ENCODE measurements at regions not wholly inside any gene's neighbourhood (a gene's known extent, or its start where the extent isn't known, plus 50 kb on each side); places are given as distances from the start of the nearest gene placed in this dataset.
"Not testable (repeated sequence)": the region's sequence is repeated elsewhere in the genome, so short reads cannot be mapped to it uniquely, and the experiment has no call there.

DNA sequence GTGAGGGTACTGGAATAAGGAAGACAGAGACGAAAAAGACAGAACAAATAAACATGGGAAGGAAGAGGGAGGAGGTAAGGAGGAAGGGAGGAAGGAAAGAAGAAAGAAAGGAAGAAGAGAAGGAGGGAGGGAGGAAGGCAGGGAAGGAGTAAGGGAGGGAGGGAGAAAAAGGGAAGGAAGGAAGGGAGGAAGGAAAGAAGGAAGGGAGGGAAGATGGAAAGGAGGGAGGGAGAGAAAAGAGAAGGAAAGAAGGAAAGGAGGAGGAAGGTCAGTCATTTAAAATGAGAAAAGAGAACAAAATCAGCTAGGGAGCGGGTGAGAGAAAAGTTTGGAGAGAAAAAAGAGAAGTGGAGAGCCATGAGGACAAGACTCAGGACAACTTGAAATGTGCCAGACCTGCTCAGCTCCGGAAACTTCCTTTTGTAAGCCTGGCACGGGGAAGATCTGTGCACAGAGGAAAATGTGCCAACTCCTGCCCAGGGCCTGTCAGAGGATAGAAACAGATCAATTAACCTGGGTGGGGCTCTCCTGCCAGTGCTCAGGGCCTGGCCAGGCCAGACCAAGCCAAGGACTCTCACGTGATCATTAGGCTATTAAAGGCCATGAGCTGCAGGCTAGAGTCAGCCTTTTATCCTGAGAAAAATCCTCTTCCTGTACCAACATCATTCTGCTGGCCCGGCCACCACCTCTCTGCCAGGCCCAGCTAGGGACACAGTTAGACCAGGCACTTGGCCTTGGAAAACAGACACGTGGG, 50.1 kb upstream of the BCL6 start:
- no peak for DNase-seq (ENCODE audit: low spot score)

DNA sequence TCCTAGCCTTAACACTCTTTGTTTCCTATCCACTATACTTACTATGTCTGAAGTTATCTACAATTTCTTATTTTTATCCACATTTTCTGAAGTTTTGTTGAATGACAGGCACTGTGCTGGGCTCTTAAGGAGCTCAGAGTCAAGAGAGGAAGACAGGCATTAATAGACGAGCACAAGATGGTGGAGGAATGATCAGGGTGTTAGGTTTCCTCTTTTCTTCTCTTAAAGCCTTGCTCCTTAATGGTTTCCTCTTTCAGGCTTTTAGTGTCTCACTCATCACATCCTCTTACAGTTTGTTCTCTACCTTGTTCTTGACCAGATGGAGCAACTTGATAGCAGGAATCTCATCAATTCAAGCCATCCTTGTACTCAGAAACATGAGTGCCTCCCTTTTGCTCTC, 52.9 kb upstream of the BCL6 start:
- DNase-seq (ENCODE audit: low spot score), result no peak

DNA sequence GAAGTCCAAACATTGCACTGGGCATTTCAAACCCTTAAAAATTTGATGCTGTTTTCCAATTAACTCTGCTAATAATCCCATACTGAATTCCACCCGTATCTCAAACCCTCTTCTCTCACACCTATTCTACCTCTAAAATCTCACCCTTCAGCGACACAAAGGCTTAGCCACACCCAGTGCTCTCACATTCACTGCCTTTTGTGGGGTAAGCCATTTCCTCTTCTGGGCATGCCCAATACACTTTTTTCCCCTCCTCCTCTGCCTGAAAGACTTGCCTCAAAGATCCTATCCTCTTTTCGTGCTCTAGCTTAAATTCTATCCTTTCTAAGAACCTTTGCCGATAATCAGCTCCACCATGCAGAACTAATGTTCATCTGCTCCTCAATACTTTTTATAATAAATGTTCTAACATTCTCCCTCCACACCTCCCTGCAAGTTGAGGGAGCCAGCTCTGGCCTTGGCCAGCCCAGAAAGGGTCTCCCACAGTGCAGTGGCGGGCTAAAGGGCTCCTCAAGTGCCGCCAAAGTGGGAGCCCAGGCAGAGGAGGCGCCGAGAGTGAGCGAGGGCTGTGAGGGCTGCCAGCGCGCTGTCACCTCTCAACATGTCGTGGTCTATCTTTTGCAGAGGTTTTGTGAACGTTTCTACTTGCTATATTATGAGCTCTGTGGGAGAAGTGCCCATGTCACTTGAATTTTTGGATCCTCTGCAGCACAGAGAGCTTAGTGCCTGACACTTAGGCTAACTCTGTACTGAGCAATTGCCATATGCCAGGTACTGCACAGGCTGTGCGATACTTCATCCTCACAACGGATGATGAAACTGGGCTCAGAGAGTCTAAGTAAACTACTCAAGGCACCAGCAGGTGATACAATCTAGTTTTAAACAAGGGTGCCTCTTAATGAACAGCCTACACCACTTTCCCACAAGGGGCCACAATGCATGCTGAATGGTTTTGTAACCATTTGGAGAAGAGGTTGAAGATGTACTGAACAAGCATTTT, 53.6 kb upstream of the BCL6 start:
- no peak for DNase-seq (ENCODE audit: low spot score)

DNA sequence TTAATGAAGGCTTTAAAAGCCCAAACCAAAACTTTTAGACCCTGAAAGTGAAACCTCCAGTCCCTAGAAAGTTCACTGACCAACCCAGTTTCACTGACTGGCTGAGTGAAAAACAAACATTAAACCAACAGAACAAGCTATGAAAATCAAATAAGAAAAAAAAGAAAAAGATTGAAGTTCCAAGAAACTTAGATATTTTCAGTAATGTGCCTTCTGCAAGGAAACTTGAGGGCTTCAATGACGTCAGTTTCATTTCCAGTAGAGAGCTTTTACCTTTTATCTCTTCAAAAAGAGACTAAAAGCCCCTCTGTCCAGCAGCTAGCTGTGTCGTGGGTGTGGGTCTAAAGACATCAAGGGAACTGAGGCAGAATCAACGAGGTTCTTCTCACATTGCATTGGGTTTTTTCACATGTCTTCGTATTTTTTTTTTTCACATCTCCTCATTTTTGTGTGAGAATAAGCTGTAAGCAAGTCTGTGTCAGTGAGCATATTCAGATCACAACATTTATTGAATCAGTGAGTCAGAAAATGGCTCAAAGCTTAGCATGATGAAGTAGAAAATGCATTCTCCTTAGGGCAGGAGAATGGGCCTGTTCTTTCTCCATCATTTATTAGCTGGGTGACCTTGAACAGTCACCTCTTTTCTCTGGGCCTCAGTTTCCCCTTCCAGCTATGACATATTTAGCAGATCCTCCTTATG, 54.8 kb upstream of the BCL6 start:
- DNase-seq (ENCODE audit: low spot score), result no peak

DNA sequence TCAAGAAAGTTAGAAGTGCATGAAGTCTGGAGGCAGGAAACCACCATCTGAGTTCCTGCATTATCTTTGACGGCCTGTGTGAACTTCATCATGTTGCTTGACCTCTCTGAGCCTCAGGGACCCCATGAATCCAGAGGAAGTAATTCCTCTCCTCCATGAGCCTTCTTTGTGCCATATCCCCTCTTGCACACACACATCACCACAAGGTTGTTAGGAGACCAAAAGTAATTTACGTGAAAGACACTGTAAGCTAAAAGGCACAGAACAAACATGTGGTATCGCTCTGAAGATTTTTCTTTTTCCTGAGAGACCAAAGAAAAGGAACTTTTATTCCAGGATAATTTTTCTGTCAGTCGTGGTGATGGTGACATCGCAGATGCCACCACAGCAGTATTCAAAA, 55.9 kb upstream of the BCL6 start:
- DNase-seq (ENCODE audit: low spot score), result no peak

DNA sequence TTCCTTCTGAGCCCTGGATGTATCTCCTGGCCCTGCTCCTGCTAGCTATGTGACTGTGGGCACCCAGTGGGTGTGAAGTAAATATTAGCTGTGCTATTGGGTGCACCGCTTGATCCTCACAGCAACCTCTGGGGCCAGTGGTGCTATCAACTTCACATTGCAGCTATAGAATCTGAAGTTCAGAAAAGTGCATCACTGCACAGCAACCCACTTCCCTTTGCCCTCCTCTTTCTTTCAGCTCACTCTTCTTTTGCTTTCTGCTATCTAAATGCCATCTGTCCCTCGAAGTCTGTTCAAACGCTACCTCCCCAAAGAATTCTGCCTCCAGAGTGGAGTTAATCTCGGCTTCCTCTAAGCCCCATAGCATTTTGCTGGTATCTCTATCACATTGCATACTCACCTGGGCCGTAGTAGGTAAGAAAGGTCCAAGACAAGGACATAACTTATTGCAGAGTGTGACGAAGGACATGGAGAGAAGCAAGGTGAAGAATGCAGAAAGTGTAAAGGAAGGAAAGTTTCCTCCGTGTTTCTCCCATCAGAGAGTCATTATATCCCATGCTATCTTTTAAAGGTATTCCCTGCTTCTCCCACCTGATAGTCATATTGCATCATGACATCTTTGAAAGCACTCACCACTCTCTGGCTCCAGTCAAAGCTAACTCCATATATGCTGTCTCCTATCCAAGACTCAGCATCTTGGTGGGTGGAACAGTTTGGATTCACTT, 57.1 kb upstream of the BCL6 start:
- no peak for DNase-seq (ENCODE audit: low spot score)

DNA sequence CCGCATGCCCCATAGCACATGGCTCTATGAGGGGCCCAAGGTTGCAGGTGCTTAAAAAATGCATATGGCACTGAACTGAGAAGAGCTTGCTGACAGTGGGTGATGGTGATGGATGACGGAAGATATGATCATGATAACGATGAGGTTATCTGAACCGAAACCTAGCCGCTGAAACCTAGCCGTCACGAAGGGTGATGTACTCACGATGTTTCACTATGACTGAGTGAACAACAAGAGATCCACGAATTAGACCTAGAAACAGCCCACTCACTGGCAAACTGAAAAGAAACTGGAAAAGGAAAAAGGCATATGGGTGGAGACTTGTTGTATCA, 57.6 kb upstream of the BCL6 start:
- no peak for DNase-seq (ENCODE audit: low spot score)

DNA sequence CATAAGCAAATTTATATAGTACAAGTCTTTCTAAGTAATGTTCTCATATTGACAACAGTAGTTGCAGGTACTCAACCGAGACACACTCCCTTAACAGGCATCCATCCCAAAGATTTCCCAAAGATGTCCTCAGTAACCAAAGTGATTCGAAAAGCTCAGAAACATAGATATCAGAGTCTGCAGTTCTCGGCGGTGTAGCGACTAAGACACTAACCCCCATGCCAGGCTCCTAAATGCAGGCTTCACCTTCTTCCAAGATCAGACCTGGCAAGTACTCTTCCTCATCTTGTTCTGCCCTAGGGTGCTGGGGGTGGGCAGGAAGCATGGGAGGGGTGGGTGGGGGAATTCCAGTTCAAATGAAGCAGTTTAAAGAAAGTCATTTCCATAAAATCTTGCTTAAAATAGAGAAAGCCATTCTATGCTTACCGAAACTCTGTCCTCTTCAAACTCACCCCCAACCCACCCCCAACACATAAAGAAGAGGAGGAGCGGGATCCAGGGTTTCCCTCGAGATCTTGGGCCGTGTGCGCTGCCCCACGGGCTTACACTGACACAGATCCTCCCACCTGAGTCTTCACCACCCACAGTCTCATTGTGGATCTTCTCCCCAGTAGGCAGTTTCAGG, 59.0 kb upstream of the BCL6 start:
- DNase-seq (ENCODE audit: low spot score), result no peak

DNA sequence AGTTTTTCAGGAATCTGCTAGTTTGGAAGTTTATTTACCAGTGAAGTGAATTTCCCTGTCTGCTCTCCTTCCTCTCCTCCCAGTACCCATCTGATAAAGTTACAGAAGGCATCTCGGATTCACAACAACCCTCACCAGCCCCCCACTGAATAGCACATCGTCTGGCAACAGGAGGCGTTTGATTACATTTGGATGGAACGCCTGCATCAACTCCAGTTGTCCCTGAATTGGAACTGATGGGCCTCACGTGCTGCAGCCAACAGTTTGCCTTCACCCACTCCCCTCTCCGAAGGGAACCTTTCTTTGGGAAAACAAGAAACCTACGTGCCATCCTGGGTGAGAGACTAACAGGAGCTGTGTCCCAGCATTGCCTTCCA, 59.5 kb upstream of the BCL6 start:
- no peak for DNase-seq (ENCODE audit: low spot score)

DNA sequence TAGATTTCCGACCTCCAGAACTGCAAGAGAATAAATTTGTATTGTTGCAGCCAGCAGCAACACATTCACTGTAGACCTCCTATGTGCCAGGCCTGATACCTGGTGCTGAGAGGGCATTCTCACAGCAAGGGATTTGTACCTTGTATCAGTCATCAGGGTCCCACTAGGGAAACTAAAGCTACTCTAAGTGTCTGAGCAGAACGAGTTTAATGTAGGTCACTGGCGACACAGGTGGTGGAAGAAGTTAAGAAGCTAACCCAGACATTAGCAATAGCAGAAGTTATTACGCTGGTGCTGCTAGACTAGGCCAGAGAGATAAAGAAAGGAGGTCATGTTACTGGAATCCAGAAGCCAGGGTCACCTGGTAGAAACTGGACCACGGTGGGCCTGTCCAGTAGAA, 60.5 kb upstream of the BCL6 start:
- no peak for DNase-seq (ENCODE audit: low spot score)

DNA sequence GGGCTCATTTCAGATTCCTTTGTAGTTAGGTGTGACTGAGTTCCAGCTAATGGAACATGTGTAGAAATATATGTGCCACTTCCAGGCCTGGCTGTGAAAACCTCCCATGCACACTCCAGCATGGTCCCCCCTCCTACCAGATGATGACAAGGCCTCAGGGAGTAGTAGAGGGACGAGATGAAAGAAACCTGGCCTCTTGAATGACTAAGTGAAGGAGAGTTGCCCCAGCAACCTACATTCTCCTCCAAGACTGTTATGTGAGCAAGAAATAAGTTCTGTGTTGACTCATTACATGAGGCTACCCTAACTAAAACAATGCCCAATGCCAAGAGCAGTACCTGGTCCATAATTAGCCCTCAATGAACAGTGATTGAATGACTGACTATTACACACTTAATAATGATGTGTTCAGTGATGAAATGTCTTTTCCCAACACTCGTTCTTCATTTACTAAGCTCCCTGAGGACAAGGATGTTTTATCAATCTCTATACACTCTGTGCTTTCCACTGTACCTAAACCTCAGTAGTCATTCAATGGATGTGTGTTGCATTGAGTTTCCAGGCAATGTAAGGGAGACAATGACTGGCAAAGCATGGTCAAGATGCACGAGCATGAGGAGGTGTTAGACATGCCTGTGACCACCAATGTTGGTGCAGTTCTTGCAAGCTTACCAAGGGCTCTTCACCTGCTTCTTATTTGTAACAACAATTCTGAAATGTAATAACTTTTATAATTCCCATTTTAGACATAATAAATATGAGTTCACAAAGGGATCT, 62.0 kb upstream of the BCL6 start:
- no peak for DNase-seq (ENCODE audit: low spot score)

DNA sequence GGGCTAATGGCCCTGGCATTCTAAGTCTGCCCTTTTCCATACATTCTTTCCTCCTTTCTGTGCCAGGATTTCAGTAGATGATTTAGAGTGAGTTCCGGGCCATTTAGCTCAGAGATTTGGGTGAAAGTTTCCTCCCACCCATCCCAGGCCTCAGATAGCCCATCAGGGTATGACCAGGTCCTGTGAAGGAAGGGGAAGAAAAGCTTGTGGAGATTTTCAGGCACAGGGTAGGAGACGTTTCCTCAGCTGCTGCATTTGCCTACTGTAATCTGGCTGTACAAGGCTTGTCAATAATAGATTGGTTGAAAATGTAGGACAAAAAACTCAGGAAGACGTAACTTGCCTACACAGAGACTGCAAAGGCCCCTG, 63.2 kb upstream of the BCL6 start:
- no peak for DNase-seq (ENCODE audit: low spot score)

DNA sequence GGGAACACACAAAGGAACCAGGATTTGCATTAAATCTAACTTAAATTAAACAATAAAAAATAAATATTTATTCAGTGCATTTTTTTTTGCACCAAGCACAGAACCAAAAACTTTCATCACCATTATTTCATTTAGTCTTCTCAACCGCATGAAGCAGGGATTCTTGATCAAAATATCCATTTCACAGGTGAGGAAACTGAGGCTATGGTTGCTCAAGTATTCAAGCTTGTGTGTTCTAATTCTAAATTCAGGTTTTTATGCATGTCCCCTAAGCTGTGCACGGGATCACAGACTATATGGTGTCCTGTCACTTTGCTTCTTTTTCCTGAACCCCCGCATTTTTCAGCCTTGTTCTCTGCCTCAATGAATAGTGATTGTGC, 64.3 kb upstream of the BCL6 start:
- DNase-seq (ENCODE audit: low spot score), result no peak

DNA sequence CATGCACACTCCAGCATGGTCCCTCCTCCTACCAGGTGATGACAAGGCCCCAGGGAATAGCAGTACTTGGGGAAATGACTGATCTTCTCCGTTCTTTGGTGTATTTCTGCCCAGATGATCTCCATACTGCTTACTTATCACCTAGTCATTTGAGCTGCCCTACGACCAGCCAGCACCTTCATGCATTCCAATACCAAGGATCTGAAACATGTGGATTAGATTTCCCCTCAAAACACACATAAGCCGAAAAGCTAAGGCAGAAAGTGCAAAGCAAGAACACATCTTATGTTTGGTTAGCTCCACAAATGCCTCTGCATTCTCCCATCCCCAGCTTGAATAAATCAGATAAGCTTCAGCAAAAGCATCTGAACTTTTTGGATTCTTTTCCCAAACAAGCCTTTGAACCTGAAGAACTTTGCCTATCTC, 64.8 kb upstream of the BCL6 start:
- DNase-seq (ENCODE audit: low spot score), result no peak

DNA sequence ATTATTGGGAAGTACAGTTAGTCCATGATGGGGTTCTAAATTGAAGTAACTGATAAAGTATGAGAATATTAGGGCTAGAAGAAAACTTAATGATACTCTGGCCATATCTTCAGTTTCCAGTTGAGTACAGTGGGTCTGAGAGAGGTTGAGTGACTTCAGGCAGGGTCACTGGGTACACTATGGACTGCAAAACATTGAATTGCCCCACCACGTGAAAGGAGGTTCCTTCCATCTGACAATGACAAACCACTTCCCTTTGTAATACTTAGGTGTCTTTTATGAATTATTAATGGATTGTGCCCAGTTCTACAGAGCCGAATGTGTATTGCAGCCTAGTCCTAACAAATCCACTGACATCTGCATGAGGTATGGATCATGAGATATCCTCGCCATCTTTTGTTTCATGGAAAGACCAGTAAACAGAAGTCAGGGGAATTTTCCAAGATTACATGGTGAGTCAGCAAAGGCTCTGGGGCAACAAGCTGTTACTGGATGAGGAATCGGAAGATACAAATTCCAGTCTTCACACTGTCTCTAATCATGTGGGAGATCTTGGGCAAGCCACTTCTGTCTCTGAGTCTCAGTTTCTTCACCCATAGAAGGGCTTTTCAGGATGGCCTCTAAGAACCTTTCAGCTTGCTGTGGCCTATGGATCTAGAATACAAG, 66.5 kb upstream of the BCL6 start:
- no peak for DNase-seq (ENCODE audit: low spot score)

DNA sequence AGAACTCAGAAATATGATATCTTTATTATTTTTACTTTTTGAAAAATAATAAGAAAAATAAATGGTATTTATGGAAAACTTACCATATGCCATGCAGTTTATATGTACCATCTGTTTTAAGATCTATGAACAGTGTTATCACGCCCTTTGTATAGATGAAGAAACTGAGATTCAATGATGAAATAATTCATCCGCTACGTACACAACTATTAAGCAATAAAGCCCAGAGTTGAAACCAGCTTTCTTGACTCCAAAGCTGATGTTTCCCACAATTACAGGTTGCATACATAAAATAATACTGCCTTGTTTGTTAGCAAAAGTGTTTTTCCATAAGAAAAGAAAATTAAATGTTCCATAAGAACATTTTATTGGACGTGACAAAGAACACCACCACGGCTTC, 67.2 kb upstream of the BCL6 start:
- no peak for DNase-seq (ENCODE audit: low spot score)

DNA sequence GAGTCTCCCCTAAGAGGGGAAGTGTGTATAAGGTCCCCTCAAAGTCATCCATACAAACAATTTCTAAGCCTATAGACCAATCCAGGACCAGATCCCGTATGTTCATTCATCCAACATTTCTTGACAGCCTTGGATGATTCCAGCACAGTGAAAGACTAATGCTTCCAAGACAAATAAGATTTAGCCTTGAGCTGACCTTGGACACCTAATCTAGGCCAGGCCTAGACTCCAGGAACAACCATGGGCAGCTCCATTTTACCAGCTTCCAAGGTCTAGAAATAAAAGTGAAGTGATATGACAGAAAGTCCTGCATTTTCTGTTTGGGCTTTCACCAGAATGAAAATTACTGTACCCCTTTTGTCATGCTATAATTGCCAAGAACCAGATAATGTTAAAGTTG, 67.9 kb upstream of the BCL6 start:
- DNase-seq (ENCODE audit: low spot score), result no peak

DNA sequence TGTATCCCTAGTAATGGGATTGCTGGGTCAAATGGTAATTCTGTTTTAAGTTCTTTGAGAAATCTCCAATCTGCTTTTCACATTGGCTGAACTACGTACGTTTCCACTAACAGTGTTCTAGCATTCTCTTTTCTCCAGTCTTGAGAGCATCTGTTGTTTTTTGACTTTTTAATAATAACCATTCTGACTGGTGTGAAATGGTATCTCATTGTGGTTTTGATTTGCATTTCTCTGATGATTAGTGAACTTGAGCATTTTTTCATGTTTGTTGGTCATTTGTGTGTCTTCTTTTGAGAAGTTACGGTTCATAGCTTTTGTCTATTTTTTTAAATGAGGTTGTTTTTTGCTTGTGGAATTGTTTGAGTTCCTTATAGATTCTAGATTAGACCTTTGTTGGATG, 72.5 kb upstream of the BCL6 start:
- DNase-seq (ENCODE audit: low spot score), result not testable (repeated sequence)

DNA sequence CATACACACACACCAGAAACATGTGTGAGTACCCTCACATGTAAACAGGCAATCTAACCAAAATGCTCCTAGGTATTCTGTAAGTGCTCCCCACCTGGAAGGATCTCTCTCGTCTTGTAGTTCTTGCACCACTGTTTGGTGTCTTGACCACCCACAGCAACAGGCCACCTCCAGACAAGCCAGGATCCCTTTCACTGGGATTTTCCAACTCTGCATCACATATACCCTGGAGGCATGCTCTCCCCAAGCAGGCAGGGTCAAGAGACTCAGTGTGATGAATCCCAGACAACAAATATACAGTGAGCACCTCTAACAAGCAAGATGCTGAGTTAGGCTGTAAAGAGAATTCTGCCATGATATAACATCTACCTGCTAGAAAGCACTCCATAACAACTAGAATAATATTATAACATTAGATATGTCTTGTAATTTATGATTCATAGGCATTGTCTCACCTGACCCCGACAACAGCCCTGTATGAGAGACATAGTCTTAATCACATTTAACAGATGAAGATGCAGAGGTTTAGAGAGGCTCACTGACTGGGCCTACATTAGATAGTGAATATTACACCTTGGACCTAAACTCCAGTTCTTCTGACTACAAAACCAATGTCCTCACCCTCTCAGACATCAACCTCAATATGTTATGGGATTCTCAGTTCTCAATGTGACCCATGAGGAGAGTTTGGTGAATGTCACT, 76.5 kb upstream of the BCL6 start:
- DNase-seq (ENCODE audit: low spot score), result no peak

DNA sequence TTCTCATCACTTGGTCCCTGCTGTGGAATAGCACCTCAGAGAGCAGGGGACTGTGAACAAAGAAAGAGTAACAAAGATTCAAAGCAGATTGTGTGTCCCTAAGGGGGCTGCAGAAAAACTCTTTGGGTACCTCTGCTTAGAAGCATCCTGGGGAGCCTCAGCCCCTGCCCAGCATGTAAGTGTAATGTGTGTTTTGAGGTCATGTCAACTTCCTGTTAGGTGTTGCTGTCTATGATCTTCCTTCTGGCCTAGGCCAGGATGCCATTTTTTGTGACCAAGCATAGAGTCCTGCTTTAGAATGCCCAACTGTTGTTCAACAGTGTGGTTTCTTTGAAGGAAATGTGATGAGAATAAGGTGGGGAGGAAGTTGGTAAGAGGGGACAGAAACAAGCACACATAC, 77.1 kb upstream of the BCL6 start:
- DNase-seq (ENCODE audit: low spot score), result no peak
